ENCODE measurements at regions not wholly inside any gene's neighbourhood (a gene's known extent, or its start where the extent isn't known, plus 50 kb on each side); places are given as distances from the start of the nearest gene placed in this dataset.

DNA sequence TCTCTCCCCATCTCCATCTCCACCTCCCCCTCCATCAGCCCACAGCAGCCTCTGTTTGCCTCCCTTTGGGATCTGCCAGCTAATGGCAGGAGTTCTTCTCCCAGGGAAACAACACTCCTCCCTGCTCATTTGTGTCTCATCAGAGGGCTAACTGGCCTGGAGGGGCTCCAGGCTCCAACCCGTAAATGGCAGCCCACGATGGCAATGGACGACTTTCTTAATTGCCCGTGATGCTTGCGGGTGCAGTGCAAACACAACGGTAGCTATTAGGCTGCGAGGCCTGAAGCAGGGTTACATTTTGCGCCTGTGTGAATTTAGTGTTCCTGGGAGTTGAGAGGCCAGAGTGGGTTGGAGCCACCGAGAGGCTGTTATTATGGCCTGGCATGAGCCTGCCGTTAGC is 285.1 kb downstream of the TNS1 start:
- no peak for DNase-seq (ENCODE audit: extremely low spot score)
- ChIA-PET POLR2A (no interaction called here), CTCF (no interaction called here)
- no peak for TF ChIP-seq L3MBTL2 (conservative IDR thresholded peaks at IDR 0.05)
- TF ChIP-seq SP1 (IDR thresholded peaks at IDR 0.05) = no peak

DNA sequence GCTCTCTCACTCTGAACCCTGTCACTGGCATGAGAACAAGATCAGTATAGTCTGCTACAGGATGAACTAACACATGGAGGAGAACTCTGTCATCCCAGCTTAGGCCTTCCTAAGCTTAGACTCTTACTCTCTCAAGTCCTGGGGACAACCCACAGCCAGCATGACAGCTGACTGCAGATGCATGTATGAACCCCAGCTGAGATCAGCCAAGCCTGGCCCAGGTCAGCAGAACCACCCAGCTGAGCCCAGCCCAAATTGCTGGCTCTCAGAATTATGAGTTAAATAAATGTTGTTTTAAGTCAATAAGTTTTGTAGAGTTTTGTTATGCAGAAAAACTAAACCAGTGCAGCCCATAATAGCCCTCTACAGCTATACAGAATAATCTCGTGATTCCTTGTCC is 287.3 kb downstream of the TNS1 start:
- TF ChIP-seq FOXA1 (IDR thresholded peaks at IDR 0.05) = no peak
- no peak for TF ChIP-seq FOXK2 (IDR thresholded peaks at IDR 0.05)
- no peak for TF ChIP-seq NFRKB (IDR thresholded peaks at IDR 0.05)
- TF ChIP-seq FOXM1 (IDR thresholded peaks at IDR 0.05; ENCODE audit: borderline replicate concordance) = no peak
- TF ChIP-seq LEF1 (IDR thresholded peaks at IDR 0.05; ENCODE audit: borderline replicate concordance) = no peak
- no peak for TF ChIP-seq ZNF384 (IDR thresholded peaks at IDR 0.05)
- TF ChIP-seq SP1 (IDR thresholded peaks at IDR 0.05) = no peak
- TF ChIP-seq, protein P1, sequence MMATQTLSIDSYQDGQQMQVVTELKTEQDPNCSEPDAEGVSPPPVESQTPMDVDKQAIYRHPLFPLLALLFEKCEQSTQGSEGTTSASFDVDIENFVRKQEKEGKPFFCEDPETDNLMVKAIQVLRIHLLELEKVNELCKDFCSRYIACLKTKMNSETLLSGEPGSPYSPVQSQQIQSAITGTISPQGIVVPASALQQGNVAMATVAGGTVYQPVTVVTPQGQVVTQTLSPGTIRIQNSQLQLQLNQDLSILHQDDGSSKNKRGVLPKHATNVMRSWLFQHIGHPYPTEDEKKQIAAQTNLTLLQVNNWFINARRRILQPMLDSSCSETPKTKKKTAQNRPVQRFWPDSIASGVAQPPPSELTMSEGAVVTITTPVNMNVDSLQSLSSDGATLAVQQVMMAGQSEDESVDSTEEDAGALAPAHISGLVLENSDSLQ (IDR thresholded peaks at IDR 0.05) = no peak
- no peak for TF ChIP-seq ELF4 (IDR thresholded peaks at IDR 0.05)
- TF ChIP-seq L3MBTL2 (conservative IDR thresholded peaks at IDR 0.05) = no peak
- no peak for TF ChIP-seq TARDBP (IDR thresholded peaks at IDR 0.05)
- no peak for TF ChIP-seq BHLHE40 (IDR thresholded peaks at IDR 0.05; ENCODE audit: borderline replicate concordance)
- no peak for TF ChIP-seq HDGF (IDR thresholded peaks at IDR 0.05; ENCODE audit: borderline replicate concordance)
- TF ChIP-seq ARNT (IDR thresholded peaks at IDR 0.05) = no peak
- no peak for TF ChIP-seq CTBP1 (IDR thresholded peaks at IDR 0.05; ENCODE audit: borderline replicate concordance)
- TF ChIP-seq SUZ12 (IDR thresholded peaks at IDR 0.05) = no peak
- ChIA-PET CTCF (no interaction called here), POLR2A (no interaction called here)
- DNase-seq (ENCODE audit: extremely low spot score) = no peak

DNA sequence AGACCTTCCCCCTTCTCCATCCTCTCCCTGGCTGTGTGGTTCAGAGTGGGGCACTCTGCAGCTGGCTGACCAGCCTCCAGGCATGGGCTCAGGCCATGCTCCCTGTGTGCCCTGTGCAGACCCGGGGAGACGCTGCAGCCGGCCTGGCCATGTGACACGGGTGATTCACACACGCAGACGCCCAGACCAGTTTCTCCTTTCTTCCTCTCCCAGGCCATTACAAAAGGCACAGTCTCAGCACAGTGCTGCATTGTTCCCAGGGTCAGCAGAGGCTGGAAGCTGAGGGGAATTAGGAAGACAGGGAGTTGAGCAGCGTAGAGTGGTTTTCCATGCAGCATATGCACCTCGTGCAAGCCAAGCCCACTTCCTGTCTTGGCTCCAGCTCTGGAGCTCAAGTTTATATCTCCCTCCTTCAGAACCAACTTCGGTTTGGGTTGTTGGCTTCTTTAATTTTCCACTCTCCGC is 288.5 kb downstream of the TNS1 start:
- POLR2A ChIA-PET = no interaction called here
- no peak for TF ChIP-seq FOXK2 (IDR thresholded peaks at IDR 0.05)
- TF ChIP-seq NFRKB (IDR thresholded peaks at IDR 0.05) = no peak
- CTCF ChIA-PET = no interaction called here
- DNase-seq (ENCODE audit: extremely low spot score) = no peak

DNA sequence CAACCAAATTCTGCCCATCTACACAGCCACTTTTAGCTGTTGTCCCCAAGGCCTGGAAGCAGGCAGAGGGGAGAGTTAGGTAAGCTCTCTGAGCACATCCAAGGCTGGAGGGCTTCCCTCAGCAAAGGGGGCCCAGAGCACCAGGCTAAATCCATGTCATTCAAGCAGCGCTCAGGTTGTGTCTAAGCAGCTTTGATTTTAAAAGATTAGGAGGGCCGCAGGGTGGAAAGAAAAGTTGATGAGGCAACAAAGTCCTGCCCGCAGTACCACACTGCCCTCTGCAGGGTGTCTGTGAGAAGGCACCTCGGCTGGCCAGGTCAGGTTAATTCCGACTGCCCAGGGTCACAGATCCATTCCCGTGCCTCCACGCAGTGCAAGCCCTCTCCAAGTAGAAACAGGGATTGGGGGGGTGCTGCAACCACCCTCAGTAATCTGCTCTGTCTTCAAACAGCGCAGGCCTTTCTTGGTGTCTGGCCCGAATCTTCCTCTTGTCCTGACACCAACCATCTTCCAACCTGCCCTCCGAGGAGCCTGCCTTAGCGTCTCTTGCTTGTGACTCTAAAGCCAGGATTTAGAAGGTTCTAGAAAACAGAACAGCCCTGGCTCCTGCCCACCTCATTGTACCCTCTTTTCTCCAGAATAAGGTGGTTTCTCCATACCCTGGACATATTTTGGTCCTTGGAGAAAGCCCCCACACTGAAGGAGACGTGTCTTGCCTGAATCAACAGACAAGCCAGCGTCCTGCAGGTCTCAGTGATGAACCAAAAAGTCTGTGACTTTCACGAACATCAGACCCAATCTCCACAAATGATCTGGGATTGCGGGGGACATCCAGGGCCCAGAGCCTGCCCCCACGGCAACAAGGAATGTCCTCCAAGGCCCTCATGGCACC is 289.2 kb downstream of the TNS1 start:
- DNase-seq (ENCODE audit: extremely low spot score) = peak; percentile 83
- CTCF ChIA-PET = interaction anchor here (0.6 to 1.6 kb wide), 17 partner anchors 10 to 1047 kb away, joined by 3 to 11 read pairs (median 4); no protein-coding TSS in a partner anchor
- POLR2A ChIA-PET = no interaction called here
- TF ChIP-seq SUZ12 (IDR thresholded peaks at IDR 0.05) = no peak
- TF ChIP-seq ZNF384 (IDR thresholded peaks at IDR 0.05) = no peak
- TF ChIP-seq LEF1 (IDR thresholded peaks at IDR 0.05; ENCODE audit: borderline replicate concordance) = no peak

DNA sequence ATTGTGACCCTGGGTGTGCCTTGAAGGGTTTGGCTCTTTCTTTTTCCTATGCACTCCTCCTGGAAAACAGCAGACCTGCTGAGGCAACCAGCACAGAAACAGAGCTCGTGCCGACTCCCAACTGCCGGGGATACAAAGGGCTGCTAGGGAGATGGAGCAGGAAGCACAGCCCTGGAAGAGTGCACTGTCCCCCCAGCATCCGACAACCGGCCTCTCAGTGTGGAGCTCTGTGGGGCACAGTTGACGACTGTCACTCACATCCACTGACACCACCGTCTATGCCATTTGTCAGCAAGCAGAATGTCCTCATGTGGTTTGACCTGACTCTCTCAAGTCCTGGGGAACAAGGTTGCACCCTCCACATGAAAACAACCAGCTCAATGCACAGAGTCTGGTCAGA is 290.4 kb downstream of the TNS1 start:
- no peak for TF ChIP-seq SP1 (IDR thresholded peaks at IDR 0.05)
- POLR2A ChIA-PET = no interaction called here
- CTCF ChIA-PET = interaction anchor here (1.0 to 1.6 kb wide), 6 partner anchors 11 to 191 kb away, joined by 3 to 11 read pairs (median 7); no protein-coding TSS in a partner anchor
- no peak for DNase-seq (ENCODE audit: extremely low spot score)

DNA sequence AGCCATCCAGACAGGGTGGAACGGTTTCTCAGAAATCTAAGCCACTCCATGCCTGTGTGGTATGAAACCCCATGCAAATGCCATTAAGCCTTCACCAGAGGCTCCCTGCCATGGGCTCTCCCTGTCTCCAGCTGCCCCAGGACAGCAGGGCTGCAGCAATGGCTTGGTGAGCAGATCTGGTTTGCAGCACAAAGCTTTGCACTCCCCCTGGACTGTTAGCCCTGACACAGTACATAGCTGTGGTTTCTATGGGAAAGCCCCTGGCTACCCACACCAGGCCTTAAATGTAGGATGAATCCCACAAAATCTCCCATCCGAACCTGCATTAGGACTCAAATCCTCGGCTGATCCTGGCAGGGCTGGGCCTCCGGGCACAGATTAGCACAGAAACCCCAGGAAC is 291.6 kb downstream of the TNS1 start:
- ChIA-PET POLR2A (no interaction called here), CTCF (interaction anchor here (0.6 kb wide), 1 partner anchor 582 kb away, joined by 3 read pairs; no protein-coding TSS in a partner anchor)
- DNase-seq (ENCODE audit: extremely low spot score) = no peak
- TF ChIP-seq HDGF (IDR thresholded peaks at IDR 0.05; ENCODE audit: borderline replicate concordance) = no peak
- TF ChIP-seq L3MBTL2 (conservative IDR thresholded peaks at IDR 0.05) = no peak
- TF ChIP-seq BHLHE40 (IDR thresholded peaks at IDR 0.05; ENCODE audit: borderline replicate concordance) = no peak
- no peak for TF ChIP-seq FOXK2 (IDR thresholded peaks at IDR 0.05)
- no peak for TF ChIP-seq FOXA1 (IDR thresholded peaks at IDR 0.05)
- no peak for TF ChIP-seq SUZ12 (IDR thresholded peaks at IDR 0.05)
- no peak for TF ChIP-seq ARNT (IDR thresholded peaks at IDR 0.05)
- TF ChIP-seq NFRKB (IDR thresholded peaks at IDR 0.05) = no peak
- no peak for TF ChIP-seq LEF1 (IDR thresholded peaks at IDR 0.05; ENCODE audit: borderline replicate concordance)
- TF ChIP-seq SP1 (IDR thresholded peaks at IDR 0.05) = no peak
- TF ChIP-seq ELF4 (IDR thresholded peaks at IDR 0.05) = no peak

DNA sequence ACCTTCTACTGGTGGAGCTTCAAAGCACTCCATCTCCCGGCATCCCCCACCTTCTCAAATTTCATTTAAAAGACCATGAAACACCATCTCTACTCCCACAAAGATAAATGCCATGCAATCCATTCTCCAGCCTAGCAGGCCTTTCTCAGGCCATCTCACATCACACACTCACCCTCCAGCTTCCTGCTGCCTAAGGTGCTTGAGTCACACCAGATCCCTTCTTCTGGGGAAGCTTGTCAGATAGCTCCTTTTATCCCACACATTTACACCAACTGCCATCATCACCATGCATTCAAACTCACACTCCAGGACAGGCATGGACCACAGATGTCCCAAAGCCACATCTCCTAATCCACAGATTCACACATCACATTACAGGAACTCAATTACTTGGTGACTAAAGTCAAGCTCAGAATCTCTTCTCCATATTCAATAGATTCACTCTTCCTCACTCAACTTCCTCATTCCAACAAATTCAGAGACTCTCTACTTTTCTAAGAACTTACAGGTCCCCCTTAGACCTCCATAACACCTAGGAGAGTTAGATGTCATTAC is 292.5 kb downstream of the TNS1 start:
- DNase-seq (ENCODE audit: extremely low spot score) = no peak
- ChIA-PET CTCF (interaction anchor here (0.5 to 0.8 kb wide), 2 partner anchors 11 to 82 kb away, joined by 3 to 4 read pairs; no protein-coding TSS in a partner anchor), POLR2A (no interaction called here)
- TF ChIP-seq, protein P1 (IDR thresholded peaks at IDR 0.05) = no peak
- no peak for TF ChIP-seq BHLHE40 (IDR thresholded peaks at IDR 0.05; ENCODE audit: borderline replicate concordance)
- no peak for TF ChIP-seq SP1 (IDR thresholded peaks at IDR 0.05)
- no peak for TF ChIP-seq L3MBTL2 (conservative IDR thresholded peaks at IDR 0.05)
- no peak for TF ChIP-seq TARDBP (IDR thresholded peaks at IDR 0.05)
- no peak for TF ChIP-seq ZNF384 (IDR thresholded peaks at IDR 0.05)
- TF ChIP-seq FOXK2 (IDR thresholded peaks at IDR 0.05) = no peak

All from HEK293T (cell line).